ENCODE measurements at regions not wholly inside any gene's neighbourhood (a gene's known extent, or its start where the extent isn't known, plus 50 kb on each side); places are given as distances from the start of the nearest gene placed in this dataset.

DNA sequence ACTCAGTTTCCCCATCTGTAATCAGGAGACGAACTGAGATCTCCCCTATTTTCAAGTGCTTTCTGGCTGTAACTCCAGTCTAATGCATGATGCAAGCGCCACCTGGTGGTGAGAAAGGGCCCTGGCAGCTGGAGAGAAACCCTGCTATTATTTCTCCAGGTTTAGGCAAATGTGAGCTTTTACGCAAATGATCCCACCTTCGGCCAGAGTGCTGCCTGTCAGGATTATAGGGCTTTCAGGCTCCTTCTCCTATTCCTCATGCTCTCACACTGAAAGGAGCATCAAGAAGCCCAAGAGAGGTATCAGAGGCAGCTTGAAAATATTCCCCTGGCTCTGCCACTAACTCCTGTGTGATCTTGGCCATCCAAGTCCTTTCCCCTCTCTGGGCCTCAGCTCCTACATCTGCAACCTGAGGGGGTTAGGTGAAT, 93.9 kb upstream of the RASGRF1 start:
- peak; percentile 57 for DNase-seq

DNA sequence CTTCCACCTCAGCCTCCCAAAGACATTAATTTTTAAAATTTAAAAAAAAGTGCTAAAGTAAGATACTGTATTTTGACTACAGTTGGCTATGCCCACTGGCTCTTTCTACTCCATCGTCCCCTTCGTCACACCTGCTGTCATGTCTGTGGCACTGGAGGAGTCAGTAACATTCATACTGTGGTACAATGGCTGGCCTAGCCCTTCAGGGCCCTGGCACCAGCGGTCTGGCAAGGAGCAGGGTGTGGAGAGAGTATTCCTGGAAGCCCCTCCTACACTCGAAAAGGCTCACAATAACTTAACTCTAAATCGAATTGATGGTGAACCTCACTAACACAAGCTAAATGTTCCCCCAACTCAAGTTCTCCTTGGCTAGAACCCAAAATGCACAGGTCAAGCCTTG, 89.7 kb upstream of the RASGRF1 start:
- DNase-seq: no peak

GRCh38 chr15:79179597-79179996, 89.0 kb upstream of the RASGRF1 start:
- no peak for DNase-seq

GRCh38 chr15:79179108-79179561, 88.6 kb upstream of the RASGRF1 start:
- no peak for DNase-seq

DNA sequence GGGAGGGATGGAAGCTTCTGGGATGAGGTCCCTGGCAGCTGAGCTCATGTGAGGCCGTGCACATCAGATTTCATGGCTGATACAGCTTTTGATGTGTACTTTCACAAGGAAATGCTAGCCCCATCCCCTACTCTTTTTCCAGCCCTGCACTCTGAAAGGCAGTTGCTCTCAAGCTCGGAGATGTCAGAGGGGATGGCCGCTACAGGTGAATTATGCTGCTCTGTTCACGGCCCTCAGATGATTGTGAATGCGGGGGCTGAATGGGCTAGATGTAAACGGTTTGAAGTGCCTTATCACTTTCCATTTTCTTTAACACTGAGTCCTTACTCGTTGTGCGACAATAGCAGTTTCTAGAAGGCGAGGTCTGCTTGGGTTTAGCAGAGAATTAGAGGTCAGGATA, 88.0 kb upstream of the RASGRF1 start:
- no peak for DNase-seq

- no peak for DNase-seq
Measured at GRCh38 chr15:79176151-79176550, 85.6 kb upstream of the RASGRF1 start.

- DNase-seq: no peak
Measured at GRCh38 chr15:79172801-79173460, 82.4 kb upstream of the RASGRF1 start.

- no peak for DNase-seq
Measured at GRCh38 chr15:79172032-79172481, 81.5 kb upstream of the RASGRF1 start.

DNA sequence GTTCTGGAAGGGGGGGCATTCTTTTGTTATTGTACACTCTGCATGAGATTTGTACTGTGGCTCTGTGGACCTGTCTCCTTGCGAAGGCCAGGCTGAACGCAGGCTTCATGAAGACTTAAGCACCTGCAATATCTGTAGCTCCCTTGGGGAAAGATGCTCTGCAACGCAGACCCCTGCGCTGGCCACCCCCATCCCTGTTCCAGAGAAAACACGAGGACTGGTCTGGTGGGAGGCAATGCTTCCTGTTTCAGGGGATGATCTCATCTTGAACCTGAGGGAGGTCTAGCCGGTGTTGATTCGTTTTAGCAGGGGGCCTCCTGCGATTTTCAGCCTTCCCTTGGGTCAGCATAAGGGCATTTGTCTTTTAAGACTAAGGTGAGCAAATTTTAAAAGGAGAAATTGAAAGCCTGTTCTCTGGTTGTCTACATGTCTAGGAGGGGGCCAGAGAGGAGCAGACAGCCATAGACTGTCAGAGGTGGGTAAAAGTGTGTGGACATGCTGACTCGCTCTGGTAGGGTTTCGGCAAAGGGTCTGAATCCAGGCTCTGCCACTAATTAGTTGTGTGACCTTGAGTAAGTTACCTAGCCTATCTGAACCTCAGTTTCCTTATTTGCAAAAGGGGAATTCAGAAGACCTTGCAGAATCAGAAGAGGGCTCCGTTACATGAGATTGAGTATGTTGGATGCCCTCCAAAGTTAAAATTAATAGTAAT, 80.9 kb upstream of the RASGRF1 start:
- DNase-seq: no peak

GRCh38 chr15:79170256-79170664, 79.7 kb upstream of the RASGRF1 start:
- DNase-seq: no peak

GRCh38 chr15:79169526-79170133, 79.0 kb upstream of the RASGRF1 start:
- DNase-seq: no peak

DNA sequence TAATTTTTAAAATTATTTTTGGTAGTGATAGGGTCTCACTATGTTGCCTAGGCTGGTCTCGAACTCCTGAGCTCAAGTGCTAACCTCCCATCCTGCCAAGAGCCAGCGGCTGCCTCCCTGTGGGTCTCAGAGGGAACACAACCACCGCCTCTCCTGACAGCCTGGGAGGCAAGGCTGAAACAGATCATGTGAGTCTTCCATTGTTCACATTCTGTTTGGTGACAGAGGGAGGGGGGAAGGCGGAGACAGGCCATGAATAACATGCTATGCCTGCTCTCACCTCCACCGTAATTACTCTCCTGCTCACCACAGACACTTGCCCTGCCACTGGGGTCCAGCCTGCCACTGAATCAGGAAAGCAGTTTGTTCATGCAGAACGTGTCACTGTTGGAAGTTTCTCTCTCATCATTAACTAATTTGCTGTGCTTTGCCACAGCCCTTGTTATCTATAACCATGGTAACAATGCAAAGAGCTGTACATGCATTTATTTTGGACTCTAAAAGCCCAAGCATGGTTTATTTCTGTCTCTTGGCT, 78.4 kb upstream of the RASGRF1 start:
- DNase-seq: no peak

DNA sequence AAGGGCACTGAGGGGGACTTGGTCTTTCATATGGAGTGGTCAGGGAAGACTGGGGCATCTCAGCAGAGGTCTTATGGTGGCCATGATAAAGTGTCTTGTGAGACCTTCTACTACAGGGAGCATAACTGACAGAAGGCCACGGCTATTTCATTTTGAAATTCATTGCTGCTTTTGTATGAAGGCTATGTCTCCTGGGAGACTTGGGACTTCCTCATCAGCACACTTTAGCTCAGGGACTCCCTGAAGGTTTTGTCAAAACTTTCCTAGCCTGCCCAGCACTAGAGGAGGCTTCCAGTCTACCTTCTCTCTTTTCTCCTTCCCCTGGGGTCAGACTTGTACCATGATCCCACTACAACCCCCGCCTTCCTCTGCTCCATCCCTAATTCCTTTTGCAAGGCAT, 77.2 kb upstream of the RASGRF1 start:
- DNase-seq: no peak

DNA sequence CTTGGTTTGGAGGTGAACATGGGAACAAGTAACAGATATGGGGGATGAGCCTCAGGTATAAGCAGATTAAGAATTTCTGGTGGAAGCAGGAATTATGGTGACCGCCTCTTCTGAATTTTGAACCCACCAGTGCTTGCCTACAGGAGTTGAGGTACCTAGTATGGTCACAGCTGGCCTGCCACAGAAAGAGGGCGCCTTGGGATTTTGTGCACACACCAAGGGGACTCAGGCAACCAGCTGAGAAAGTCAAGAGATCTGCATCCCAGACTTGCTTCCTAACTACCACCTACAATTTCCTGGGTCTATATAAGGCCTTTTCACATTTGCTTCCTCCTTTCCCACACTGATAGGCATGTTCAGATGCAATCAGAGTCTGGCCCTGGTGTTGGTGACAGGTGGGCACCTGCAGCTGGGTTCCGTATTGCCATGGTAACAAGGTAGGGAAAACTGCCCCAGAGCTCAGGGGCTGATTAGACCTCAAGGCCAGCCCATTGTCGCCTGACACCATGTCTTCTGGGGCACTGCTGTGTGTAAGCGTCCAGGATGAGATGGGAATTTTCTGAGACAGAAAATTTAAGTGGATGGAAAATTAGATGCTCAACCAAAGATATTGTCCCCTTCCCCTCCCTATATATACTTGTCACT, 75.9 kb upstream of the RASGRF1 start:
- DNase-seq: no peak

GRCh38 chr15:79164465-79164864, 73.9 kb upstream of the RASGRF1 start:
- DNase-seq: no peak

DNA sequence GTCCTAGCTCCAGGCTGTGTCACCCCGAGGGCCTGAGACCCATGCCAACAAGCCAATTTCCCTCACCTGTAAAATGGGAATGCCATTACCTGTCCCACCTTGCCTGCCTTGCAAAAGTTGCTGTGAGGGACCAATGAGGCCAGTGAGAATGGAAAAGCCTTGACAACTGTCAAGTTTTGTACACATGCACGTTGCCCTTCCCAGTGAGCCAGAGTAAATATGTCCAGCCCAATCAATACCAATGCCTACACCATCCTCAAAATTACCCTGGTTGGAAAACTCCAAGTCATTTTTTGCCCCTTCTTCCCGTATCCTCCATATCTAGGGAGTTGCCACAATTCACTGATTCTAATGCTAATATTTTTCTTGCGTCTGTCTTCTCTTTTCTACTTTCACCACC, 73.5 kb upstream of the RASGRF1 start:
- DNase-seq: no peak

- no peak for DNase-seq
Measured at GRCh38 chr15:79163395-79163794, 72.8 kb upstream of the RASGRF1 start.

DNA sequence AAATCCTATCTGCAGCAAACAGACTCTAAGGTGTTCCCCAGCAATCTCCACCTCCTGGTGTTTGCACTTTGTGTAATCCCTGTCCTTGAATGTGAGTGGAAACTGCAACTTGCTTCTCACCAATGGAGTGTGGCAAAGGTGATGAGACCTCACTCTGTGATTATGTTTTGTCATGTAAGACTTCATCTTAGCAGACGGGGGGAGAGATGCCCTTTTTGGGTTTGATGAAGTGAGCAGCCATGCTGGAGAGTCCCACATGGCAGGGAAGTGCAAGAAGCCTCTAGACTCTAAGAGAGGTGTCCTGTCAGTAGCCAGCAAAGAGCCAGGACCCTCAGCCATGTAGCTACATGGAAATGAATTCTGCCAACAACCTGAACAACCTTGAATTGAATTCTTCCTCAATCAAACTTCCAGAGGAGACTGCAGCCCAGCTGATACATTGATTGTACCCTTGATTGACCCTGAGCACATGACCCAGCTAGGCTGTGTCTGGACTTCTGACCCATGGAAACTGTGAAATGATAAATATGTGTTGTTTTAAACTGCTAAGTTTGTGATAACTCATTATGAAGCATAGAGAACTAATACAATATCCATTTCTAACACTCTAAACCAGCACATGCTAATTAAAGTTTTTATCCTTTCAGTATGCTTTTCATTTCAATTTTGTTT, 71.4 kb upstream of the RASGRF1 start:
- DNase-seq: no peak

- DNase-seq: no peak
Measured at GRCh38 chr15:79160211-79160610, 69.6 kb upstream of the RASGRF1 start.

DNA sequence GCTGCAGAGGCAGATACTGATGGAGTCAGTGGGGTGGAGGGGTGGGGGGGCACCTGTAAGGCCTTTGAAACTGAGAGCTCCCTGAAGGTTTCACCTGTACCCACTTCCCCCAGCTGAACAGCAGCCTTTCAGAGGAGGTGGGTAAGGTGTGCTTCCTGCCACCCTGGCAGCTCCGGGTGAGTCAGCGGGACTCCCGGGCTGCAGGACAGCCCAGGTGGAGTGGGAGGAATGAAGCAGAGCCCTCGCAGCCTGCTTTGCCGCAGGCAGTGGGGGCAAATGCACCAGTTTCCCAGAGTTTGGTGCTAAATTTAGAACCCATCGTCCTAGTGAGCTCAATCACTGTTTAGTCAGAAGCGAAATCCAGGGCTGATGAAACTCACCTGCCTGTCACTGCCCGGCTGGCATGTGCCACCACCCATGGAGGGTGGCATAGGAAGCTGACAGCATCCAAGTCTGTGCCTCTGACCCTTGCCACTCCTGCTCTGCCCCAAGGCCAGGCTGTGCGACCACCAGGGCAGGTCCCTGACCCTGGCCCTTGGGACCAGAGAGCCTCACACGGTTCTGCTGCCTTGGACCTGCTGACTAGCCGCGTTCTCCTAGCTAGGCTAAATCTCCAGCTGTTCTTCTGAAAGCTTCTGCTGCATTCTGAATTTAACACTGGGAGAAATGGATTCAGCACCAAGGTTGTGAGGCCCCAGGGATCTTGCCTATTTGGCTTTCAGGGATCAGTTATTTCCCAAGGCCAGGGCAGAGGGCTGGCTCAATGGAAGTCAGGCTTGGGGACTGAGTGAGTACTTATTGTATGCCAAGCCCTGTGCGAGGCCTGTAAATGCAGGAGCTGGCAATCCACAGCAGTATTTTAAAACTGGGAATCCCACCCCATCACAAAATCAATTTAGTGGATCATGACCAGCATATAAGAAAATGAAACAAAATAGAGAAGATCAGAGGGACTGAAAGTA, 67.3 kb upstream of the RASGRF1 start:
- DNase-seq: no peak

- no peak for DNase-seq
Measured at GRCh38 chr15:79156704-79157375, 66.3 kb upstream of the RASGRF1 start.
